ENCODE measurements at regions not wholly inside any gene's neighbourhood (a gene's known extent, or its start where the extent isn't known, plus 50 kb on each side); places are given as distances from the start of the nearest gene placed in this dataset.
"Not testable (repeated sequence)": the region's sequence is repeated elsewhere in the genome, so short reads cannot be mapped to it uniquely, and the experiment has no call there.

- H3K18ac ChIP-seq (ENCODE audit: low read length); H2BK120ac ChIP-seq (ENCODE audit: insufficient read depth, low read length, poor library complexity); H3K4me3 ChIP-seq (ENCODE audit: low read depth, low read length); H3K79me1 ChIP-seq (ENCODE audit: low read length); DNase-seq; H3K4ac ChIP-seq (ENCODE audit: low read depth, low read length); H2AFZ ChIP-seq (ENCODE audit: insufficient read depth, low read length, poor library complexity); H3K27ac ChIP-seq (ENCODE audit: low read depth, low read length); H2AK5ac ChIP-seq (ENCODE audit: low read length); H3K27me3 ChIP-seq (ENCODE audit: insufficient read depth, low read length); H3K36me3 ChIP-seq (ENCODE audit: control insufficient read depth in 1 of 2, insufficient read depth in 2 of 2, low read length in 2 of 2); H4K8ac ChIP-seq (ENCODE audit: low read depth, low read length); H3K14ac ChIP-seq (ENCODE audit: low read length); H3K4me1 ChIP-seq (ENCODE audit: control insufficient read depth in 1 of 2, insufficient read depth in 2 of 2, low read length in 2 of 2); H2BK12ac ChIP-seq (ENCODE audit: low read length); H4K12ac ChIP-seq (ENCODE audit: low read depth, low read length); H3K23ac ChIP-seq (ENCODE audit: low read length); H3K9ac ChIP-seq (ENCODE audit: low read length); H3K79me2 ChIP-seq (ENCODE audit: control insufficient read depth, insufficient read depth, low read length, poor library complexity); H3K4me2 ChIP-seq (ENCODE audit: low read length); H2BK5ac ChIP-seq (ENCODE audit: low read depth, low read length, poor library complexity); H3K9me3 ChIP-seq (ENCODE audit: insufficient read depth, low read depth, low read length); H4K91ac ChIP-seq (ENCODE audit: low read depth, low read length): not testable (repeated sequence)
- WGBS (ENCODE audit: extremely low coverage, insufficient coverage, insufficient read length): no CpG with 5 or more reads among the region's 25 CpGs
These were observed 623.2 kb downstream of the SPATA31A6 start for GRCh38 chr9:42806674-42807073.

- not testable (repeated sequence) for H3K4me1 ChIP-seq (ENCODE audit: control insufficient read depth in 1 of 2, insufficient read depth in 2 of 2, low read length in 2 of 2); H2BK5ac ChIP-seq (ENCODE audit: low read depth, low read length, poor library complexity); H2BK120ac ChIP-seq (ENCODE audit: insufficient read depth, low read length, poor library complexity); H4K91ac ChIP-seq (ENCODE audit: low read depth, low read length); H3K79me2 ChIP-seq (ENCODE audit: control insufficient read depth, insufficient read depth, low read length, poor library complexity); H3K4ac ChIP-seq (ENCODE audit: low read depth, low read length); H3K27ac ChIP-seq (ENCODE audit: low read depth, low read length); H4K12ac ChIP-seq (ENCODE audit: low read depth, low read length); H3K79me1 ChIP-seq (ENCODE audit: low read length); H3K9ac ChIP-seq (ENCODE audit: low read length); H3K36me3 ChIP-seq (ENCODE audit: control insufficient read depth in 1 of 2, insufficient read depth in 2 of 2, low read length in 2 of 2); H2BK12ac ChIP-seq (ENCODE audit: low read length); H2AK5ac ChIP-seq (ENCODE audit: low read length); H3K27me3 ChIP-seq (ENCODE audit: insufficient read depth, low read length); H3K9me3 ChIP-seq (ENCODE audit: insufficient read depth, low read depth, low read length); H3K14ac ChIP-seq (ENCODE audit: low read length); H4K8ac ChIP-seq (ENCODE audit: low read depth, low read length); H3K4me3 ChIP-seq (ENCODE audit: low read depth, low read length); H2AFZ ChIP-seq (ENCODE audit: insufficient read depth, low read length, poor library complexity); H3K4me2 ChIP-seq (ENCODE audit: low read length); H3K18ac ChIP-seq (ENCODE audit: low read length); DNase-seq; H3K23ac ChIP-seq (ENCODE audit: low read length)
- no CpG with 5 or more reads among the region's 1 CpG for WGBS (ENCODE audit: extremely low coverage, insufficient coverage, insufficient read length)
These were observed 638.0 kb downstream of the SPATA31A6 start for GRCh38 chr9:42821468-42821867.

GRCh38 chr9:42848156-42848555 is 664.7 kb downstream of the SPATA31A6 start:
- H2AFZ ChIP-seq (ENCODE audit: insufficient read depth, low read length, poor library complexity); H3K27ac ChIP-seq (ENCODE audit: low read depth, low read length); H3K4me3 ChIP-seq (ENCODE audit: low read depth, low read length); H3K14ac ChIP-seq (ENCODE audit: low read length); H3K18ac ChIP-seq (ENCODE audit: low read length); H2BK120ac ChIP-seq (ENCODE audit: insufficient read depth, low read length, poor library complexity); H2BK12ac ChIP-seq (ENCODE audit: low read length); H3K4ac ChIP-seq (ENCODE audit: low read depth, low read length); H2AK5ac ChIP-seq (ENCODE audit: low read length); H3K9me3 ChIP-seq (ENCODE audit: insufficient read depth, low read depth, low read length); H3K36me3 ChIP-seq (ENCODE audit: control insufficient read depth in 1 of 2, insufficient read depth in 2 of 2, low read length in 2 of 2); H2BK5ac ChIP-seq (ENCODE audit: low read depth, low read length, poor library complexity); H3K79me2 ChIP-seq (ENCODE audit: control insufficient read depth, insufficient read depth, low read length, poor library complexity); H4K8ac ChIP-seq (ENCODE audit: low read depth, low read length); H3K27me3 ChIP-seq (ENCODE audit: insufficient read depth, low read length); H4K12ac ChIP-seq (ENCODE audit: low read depth, low read length); DNase-seq; H3K9ac ChIP-seq (ENCODE audit: low read length); H4K91ac ChIP-seq (ENCODE audit: low read depth, low read length); H3K4me1 ChIP-seq (ENCODE audit: control insufficient read depth in 1 of 2, insufficient read depth in 2 of 2, low read length in 2 of 2); H3K23ac ChIP-seq (ENCODE audit: low read length); H3K4me2 ChIP-seq (ENCODE audit: low read length); H3K79me1 ChIP-seq (ENCODE audit: low read length): not testable (repeated sequence)
- WGBS (ENCODE audit: extremely low coverage, insufficient coverage, insufficient read length): no CpG with 5 or more reads among the region's 3 CpGs

GRCh38 chr9:42850896-42851693 is 667.6 kb downstream of the SPATA31A6 start:
- H3K27ac ChIP-seq (ENCODE audit: low read depth, low read length); H2BK12ac ChIP-seq (ENCODE audit: low read length); H3K9ac ChIP-seq (ENCODE audit: low read length); H3K36me3 ChIP-seq (ENCODE audit: control insufficient read depth in 1 of 2, insufficient read depth in 2 of 2, low read length in 2 of 2); H3K18ac ChIP-seq (ENCODE audit: low read length); H3K4ac ChIP-seq (ENCODE audit: low read depth, low read length); H2BK5ac ChIP-seq (ENCODE audit: low read depth, low read length, poor library complexity); H3K14ac ChIP-seq (ENCODE audit: low read length); H4K91ac ChIP-seq (ENCODE audit: low read depth, low read length); H3K4me3 ChIP-seq (ENCODE audit: low read depth, low read length); H3K79me2 ChIP-seq (ENCODE audit: control insufficient read depth, insufficient read depth, low read length, poor library complexity); H2AFZ ChIP-seq (ENCODE audit: insufficient read depth, low read length, poor library complexity); H3K27me3 ChIP-seq (ENCODE audit: insufficient read depth, low read length); H2AK5ac ChIP-seq (ENCODE audit: low read length); H3K4me2 ChIP-seq (ENCODE audit: low read length); DNase-seq; H3K79me1 ChIP-seq (ENCODE audit: low read length); H3K4me1 ChIP-seq (ENCODE audit: control insufficient read depth in 1 of 2, insufficient read depth in 2 of 2, low read length in 2 of 2); H3K9me3 ChIP-seq (ENCODE audit: insufficient read depth, low read depth, low read length); H2BK120ac ChIP-seq (ENCODE audit: insufficient read depth, low read length, poor library complexity); H4K12ac ChIP-seq (ENCODE audit: low read depth, low read length); H4K8ac ChIP-seq (ENCODE audit: low read depth, low read length); H3K23ac ChIP-seq (ENCODE audit: low read length): not testable (repeated sequence)
- no CpG with 5 or more reads among the region's 48 CpGs for WGBS (ENCODE audit: extremely low coverage, insufficient coverage, insufficient read length)
